C1 segment of cervical spinal cord (tissue), 14 donors: ENCODE measurements at regions not wholly inside any gene's neighbourhood (a gene's known extent, or its start where the extent isn't known, plus 50 kb on each side); places are given as distances from the start of the nearest gene placed in this dataset.

Source experiments
- DNase-seq, 14 donors: peaks; one replicate each; lab custom pipeline; 2025; lab: John Stamatoyannopoulos, UW

DNA sequence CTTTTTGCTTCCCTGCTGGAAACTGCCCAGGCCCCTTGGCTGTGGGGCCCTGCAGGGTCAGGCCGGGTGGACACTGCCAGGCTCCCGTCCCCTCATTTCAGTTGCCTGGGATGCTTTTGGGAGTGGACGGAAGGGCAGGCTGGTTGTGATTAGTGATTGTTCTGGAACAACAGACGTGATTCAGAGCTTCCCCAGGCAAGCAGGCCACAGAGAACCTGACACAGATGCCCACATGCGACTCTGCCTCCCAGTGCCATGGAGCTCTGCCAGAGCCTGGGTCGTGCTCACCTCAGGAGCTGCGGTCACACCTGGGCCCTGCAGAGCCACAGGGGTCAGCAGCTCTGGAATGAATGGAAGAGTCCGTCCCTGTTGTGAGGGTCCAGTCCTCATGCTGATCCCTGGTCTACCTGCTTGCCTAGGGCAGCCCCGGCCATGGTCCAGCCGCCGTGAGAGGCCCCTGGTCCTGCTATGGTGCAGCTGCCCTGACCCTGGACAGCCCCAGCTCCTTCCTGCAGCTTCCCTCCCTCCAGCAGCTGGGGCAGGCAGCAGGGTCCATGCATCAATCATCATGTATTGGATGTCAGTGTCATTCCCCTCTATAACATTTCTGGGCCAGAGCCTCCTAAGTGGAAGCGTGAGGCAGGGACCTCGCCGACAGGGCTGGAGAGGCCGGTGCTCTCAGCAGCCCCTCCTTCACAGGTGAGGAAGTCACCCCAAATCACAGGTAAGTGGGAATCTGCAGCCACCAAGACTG, 518.6 kb upstream of the MYT1L start:
- DNase-seq, result no peak

DNA sequence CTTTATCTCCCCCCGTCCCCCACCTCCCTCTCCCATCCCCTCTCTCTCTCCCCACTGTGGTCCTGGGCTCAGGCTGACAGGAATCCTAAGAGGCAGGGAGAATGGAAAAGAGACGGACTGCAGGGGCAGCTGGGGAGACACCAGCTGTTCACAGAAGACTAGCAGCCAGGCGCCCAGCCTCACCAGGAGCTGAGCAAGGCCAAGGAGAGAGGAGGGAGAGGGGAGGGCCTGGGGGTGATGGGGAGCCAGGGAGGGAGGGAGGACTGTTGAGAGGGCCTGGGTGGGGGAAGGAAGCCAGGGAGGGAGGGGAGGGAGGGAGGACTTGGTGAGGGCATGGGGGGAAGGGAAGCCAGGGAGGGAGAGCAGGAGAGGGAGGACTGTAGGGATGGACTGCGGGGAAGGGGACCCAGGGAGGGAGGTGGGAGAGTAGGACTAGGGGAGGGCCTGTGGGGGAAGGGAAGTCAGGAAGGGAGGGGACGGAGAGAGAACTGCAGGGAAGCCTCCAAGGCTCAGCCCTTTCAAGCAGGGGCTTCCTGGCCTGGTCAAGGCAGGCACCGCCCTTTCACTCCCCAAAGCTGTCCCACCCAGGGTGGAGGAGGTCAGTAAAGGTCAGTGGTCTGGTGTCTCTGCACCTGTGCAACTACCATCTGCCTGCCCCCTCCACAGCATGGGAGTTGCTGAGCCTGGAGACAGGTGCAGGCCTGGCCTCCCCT, 517.7 kb upstream of the MYT1L start:
- DNase-seq, result peak in 7 of 14 donors; percentile 7 to 66 (median 21)

- DNase-seq, result no peak
These were observed 517.1 kb upstream of the MYT1L start for GRCh38 chr2:2848198-2848597.

- peak in 2 of 14 donors; percentile 20 to 81 for DNase-seq
These were observed 516.2 kb upstream of the MYT1L start for GRCh38 chr2:2847209-2847676.

- DNase-seq, result peak in 9 of 14 donors; percentile 11 to 96 (median 31)
These were observed 515.5 kb upstream of the MYT1L start for GRCh38 chr2:2846332-2847208.

DNA sequence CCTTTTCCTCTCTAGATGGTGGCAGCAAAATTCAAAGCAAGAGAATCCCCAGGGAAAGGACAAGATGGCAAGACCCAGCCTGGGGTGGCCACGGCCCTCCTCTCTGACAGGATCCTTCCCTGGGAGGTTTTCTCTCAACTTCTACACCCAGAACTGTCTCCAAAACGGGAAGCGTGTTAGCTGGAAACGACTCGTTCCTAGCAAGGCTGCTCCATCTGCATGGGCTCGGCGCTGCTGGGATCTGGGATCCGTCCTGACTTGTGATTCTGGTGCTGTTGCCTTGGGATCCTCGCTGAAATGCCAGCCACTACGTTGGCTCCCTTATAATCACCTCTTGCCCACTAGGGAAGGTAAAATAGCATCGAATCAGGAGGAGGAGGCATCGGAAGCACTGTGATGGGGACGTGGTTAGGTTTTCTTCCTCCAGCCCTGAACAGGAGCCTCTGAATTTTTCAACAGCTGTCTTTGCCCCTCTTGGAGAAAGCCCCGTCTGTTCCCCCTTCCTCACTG, 514.8 kb upstream of the MYT1L start:
- DNase-seq, result peak in 1 of 14 donors; percentile 74

DNA sequence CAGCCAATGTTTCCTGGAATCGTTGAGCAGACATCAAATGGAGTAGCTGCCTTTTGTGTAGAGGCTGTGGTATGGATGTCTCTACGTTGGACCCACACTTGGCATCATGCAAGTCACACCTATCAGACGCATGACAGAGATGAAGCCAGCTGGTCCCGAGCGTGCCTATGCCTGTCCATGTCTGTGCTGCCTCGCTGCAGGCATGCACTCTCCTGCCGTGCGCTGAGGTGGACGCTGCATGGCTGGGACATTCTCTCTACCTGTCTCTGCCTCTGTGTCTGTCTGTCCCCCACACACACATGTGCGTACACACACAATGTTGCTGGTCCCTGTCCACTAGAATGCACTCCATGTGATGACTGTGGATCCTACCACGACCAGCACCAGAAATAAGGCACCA, 514.2 kb upstream of the MYT1L start:
- no peak for DNase-seq

DNA sequence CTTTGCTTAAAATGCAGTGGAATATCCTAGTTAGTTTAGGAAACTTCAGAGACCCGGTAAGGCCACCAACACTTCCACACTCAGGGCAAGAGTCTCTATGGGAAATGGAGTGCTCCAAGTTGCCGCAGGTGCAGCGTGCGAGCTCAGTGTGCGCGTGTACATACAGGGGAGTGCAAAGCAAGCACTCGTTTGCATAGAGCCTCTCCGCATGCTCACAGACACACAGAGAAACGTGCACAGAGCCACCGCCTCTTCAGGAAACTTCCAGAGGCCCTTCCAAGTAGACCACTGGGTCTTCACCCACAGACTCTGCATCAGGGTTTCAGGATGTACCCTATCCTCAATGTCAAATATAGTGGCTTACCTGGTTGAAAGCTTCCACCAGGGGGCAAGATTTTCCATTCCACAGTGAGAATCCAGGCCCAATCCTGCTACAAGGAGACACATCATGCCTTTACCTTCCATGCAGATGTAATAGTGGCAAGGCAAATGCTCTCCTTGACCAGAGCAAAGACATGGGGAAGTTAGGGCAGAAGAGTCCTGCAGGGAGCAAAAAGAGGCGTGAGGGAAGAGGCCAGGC, 513.0 kb upstream of the MYT1L start:
- DNase-seq, result no peak

DNA sequence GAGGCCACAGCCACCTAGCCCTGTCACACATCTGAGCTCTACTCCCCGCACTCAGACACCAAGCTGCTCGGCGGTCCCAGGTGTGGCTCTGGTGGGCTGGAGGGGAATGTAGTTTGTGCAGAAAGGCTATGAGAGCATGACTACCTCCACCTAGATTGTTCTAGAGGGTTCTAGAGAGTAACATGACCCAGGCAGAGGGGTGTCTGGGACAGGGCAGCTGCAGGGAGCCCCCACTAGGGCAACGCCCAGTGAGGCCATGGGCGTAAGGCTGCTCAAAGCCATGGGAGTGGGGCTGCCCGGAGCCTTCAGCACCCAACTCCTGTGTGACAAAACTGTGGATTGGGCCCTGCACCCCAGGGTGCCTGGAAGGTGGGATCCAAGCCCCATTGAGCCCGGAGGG, 511.4 kb upstream of the MYT1L start:
- DNase-seq, result no peak

GRCh38 chr2:2840681-2841300, 509.7 kb upstream of the MYT1L start:
- peak in 1 of 14 donors; percentile 57 for DNase-seq

DNA sequence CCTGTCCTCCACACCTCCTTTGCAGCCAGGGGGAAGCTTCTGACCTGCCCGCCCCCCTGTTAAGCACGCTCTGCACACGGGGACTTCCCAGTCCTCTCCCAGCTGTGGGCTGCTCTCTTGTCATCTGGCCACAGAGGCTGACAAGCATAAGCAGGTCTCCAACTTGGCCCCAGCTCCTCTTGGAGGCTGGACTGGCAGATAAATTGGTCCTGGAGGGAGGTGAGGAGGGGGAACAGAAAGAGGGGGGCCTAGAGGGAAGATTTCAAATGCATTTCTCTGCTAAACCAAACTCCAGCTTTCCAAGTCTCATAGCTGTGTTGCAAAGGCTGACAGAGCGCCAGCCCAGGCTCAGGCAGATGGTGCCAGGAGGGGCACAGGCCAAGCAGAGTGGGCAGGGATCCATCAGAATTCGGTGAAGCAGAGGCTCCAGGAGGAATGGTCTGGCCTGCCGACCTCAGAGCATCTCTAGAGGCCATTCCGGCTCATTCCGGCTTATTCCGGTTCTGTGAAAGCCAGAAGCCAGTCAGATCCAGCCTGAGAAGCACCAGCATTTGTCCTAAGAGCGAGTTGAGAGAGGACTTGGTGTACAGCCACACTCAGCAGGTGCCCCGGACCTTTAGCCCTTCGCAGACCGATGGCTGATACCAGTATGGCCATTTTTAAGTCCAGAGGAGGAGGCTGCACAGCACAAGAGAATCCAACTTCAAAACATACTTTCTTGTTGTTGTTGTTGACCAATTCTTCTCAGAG, 508.9 kb upstream of the MYT1L start:
- DNase-seq, result peak in 8 of 14 donors; percentile 20 to 92 (median 42)

DNA sequence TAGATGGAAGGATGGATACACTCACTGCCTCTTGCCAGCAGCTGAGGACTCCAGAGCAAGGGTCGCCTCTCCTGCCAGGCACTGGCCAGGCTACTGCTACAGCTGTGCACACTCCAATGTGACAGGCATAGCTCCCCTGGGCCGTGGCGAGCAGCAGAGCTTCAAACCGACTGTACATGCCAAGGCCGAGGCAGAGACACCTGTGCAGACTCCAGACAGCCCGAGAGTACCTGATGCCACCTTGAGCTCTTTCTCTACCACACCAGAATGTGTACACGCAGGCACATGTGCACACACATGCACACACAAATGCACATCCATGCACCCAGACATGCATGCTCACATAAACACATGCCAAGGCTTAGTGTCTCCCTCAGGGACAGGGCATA, 508.3 kb upstream of the MYT1L start:
- DNase-seq, result peak in 1 of 14 donors; percentile 33

DNA sequence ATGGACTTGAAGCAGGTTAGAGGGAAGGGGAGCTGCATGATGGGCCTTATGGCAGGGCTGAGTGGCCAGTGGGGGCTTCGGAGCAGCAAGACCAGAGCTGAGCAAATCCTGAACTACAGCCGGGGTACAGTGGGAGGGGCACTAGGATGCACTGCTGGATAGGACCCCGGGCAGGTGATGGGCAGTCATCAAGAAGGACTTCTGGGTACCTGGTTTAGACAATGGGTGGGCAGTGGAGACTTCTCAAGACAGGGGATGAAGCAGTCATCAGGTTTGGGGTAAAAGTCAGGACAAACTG, 507.4 kb upstream of the MYT1L start:
- no peak for DNase-seq

- DNase-seq, result no peak
These were observed 506.9 kb upstream of the MYT1L start for GRCh38 chr2:2837746-2838547.

DNA sequence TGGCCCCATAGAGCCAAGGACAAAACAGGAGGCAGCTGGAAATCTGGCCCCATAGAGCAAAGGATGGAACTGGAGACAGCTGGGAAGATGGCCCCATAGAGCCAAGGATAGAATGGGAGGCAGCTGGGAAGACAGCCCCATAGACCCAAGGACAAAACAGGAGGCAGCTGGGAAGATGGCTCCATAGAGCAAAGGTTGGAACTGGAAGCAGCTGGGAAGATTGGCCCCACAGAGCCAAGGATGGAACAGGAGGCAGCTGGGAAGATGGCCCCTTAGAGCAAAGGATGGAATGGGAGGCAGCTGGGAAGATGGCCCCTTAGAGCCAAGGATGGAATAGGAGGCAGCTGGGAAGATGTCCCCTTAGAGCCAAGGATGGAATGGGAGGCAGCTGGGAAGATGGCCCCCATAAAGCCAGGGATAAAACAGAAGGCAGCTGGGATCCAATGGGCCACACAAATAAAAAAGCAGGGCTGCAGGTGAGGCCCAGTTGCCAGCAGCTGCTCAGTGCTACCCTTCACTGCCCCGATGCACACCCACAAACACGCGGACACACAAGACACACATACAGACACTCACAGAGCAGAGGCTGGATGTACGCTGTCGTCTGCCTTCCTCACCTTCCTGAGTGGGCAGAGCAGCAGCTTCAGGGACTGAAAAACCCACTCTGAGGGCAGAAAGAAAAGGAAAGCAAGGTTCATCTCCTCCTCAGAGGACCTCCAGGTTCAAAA, 505.4 kb upstream of the MYT1L start:
- DNase-seq, result no peak

DNA sequence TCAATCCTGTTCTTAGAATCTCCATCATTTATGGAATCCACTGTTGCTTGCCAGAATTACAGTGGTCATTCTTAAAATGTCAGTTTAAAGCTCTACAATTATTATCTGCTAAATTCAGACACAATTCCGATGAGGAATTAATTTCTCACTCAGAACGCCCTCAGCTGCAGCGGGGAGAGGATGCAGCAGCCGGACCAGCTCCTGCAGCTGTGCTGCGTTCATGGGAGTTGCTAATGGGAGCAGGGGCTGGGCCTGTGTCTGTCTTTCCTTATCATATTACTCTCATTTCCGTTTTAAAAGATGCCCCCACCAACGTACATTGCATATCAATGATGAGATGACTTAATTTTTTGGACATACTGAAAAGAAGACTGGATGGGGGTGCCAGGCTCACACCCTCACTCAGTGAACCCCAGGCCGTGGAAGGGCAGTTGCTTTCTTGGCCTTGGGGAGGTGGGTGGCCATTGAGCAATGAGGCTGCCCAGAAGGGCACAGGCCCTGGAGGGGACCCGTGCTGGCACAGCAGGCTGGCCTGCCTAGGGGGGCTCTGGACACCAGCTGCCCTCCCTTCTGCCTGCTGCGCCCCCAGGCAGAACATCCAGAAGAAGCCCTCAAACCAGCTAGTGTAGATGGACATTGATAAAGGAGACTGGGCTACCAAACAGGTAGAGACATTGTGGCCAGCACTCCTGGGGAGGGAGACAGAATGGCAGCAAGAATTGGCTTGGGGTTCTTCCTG, 503.6 kb upstream of the MYT1L start:
- no peak for DNase-seq

GRCh38 chr2:2834105-2834504, 503.0 kb upstream of the MYT1L start:
- DNase-seq, result no peak

- DNase-seq, result no peak
These were observed 501.6 kb upstream of the MYT1L start for GRCh38 chr2:2832657-2833056.
